ENCODE measurements at regions not wholly inside any gene's neighbourhood (a gene's known extent, or its start where the extent isn't known, plus 50 kb on each side); places are given as distances from the start of the nearest gene placed in this dataset.

DNA sequence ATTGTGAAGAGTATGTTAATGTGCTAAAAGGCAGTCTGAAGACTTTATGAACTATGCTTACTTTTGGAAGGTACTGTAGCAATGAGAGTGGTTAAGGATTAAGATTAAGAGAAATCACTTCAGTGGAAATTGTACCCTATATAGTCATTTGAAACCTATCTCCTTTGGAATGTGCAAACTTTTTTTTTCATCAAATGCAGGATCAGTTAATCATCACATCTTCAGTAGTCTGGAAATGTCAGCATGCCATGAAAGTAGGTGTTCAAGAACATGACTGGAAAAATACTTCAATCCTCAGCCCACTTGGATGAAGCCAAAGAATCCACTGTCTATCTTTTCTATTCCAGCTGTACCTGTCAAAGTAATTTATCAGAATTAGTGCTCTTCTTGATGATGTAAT lies 157.8 kb upstream of the TMEM161B start:
- TF ChIP-seq POLR2A (IDR thresholded peaks at IDR 0.05) = no peak
- no peak for TF ChIP-seq CTCF (IDR thresholded peaks at IDR 0.05)
- TF ChIP-seq POLR2AphosphoS5 (IDR thresholded peaks at IDR 0.05) = no peak

Data from breast epithelium (tissue), 3 donors.